Kidney epithelial cell (primary cell): ENCODE measurements at regions not wholly inside any gene's neighbourhood (a gene's known extent, or its start where the extent isn't known, plus 50 kb on each side); places are given as distances from the start of the nearest gene placed in this dataset.

ENCODE experiments used
- DNase-seq: peaks from one replicate; pipeline ENCODE4 v3.0.0-alpha.2; 2010; ENCODE audit warnings: low read depth
- H3K27me3 ChIP-seq: 2 replicates; pipeline ENCODE4 v1.6.0; 2011; ENCODE audit warnings: low read length; ENCODE audit not compliant: control insufficient read depth, insufficient read depth
- H3K36me3 ChIP-seq: 2 replicates; pipeline ENCODE4 v1.5.1; 2011; ENCODE audit warnings: low read length; ENCODE audit not compliant: control insufficient read depth, insufficient read depth
- H3K4me3 ChIP-seq: 2 replicates; pipeline ENCODE4 v1.5.1; 2011; ENCODE audit warnings: low read depth, mild to moderate bottlenecking, control low read depth, low read length
- CTCF ChIP-seq: IDR thresholded peaks from 2 replicates; pipeline ENCODE4 v1.5.1; 2011; ENCODE audit warnings: mild to moderate bottlenecking, moderate library complexity, low read length, control low read depth, inconsistent platforms; ENCODE audit not compliant: insufficient read depth, poor library complexity, severe bottlenecking

- H3K36me3 ChIP-seq: no peaks in the 10 kb centered on the region
- no peak overlapping the region for H3K4me3 ChIP-seq
- no peak for TF ChIP-seq CTCF
- DNase-seq: no peak
- H3K27me3 ChIP-seq: no peaks in the 10 kb centered on the region
These were observed 490.5 kb upstream of the LRRC7 start for GRCh38 chr1:69077198-69077597.

- H3K36me3 ChIP-seq: no peaks in the 10 kb centered on the region
- no peak for TF ChIP-seq CTCF
- no peaks in the 10 kb centered on the region for H3K27me3 ChIP-seq
- no peak for DNase-seq
- H3K4me3 ChIP-seq: no peak overlapping the region
These were observed 490.1 kb upstream of the LRRC7 start for GRCh38 chr1:69077633-69078032.

- H3K36me3 ChIP-seq: no peaks in the 10 kb centered on the region
- no peak for TF ChIP-seq CTCF
- DNase-seq: no peak
- no peak overlapping the region for H3K4me3 ChIP-seq
- no peaks in the 10 kb centered on the region for H3K27me3 ChIP-seq
These were observed 486.1 kb upstream of the LRRC7 start for GRCh38 chr1:69081668-69082067.

GRCh38 chr1:69082312-69082711 lies 485.4 kb upstream of the LRRC7 start:
- DNase-seq: no peak
- Histone ChIP-seq H3K27me3 (no peaks in the 10 kb centered on the region), H3K4me3 (no peak overlapping the region), H3K36me3 (no peaks in the 10 kb centered on the region)
- no peak for TF ChIP-seq CTCF

- no peak for TF ChIP-seq CTCF
- Histone ChIP-seq H3K36me3 (no peaks in the 10 kb centered on the region), H3K27me3 (no peaks in the 10 kb centered on the region), H3K4me3 (no peak overlapping the region)
- DNase-seq: no peak
These were observed 481.6 kb upstream of the LRRC7 start for GRCh38 chr1:69086148-69086547.

GRCh38 chr1:69088571-69088970 lies 479.2 kb upstream of the LRRC7 start:
- Histone ChIP-seq H3K4me3 (no peak overlapping the region), H3K27me3 (no peaks in the 10 kb centered on the region), H3K36me3 (no peaks in the 10 kb centered on the region)
- no peak for TF ChIP-seq CTCF
- DNase-seq: no peak
